Muscle layer of colon (tissue), 2 donors: ENCODE measurements at regions not wholly inside any gene's neighbourhood (a gene's known extent, or its start where the extent isn't known, plus 50 kb on each side); places are given as distances from the start of the nearest gene placed in this dataset.
"Not testable (repeated sequence)": the region's sequence is repeated elsewhere in the genome, so short reads cannot be mapped to it uniquely, and the experiment has no call there.

ENCODE experiments used
- H3K27ac ChIP-seq: one replicate; pipeline ENCODE4 v1.7.0; 2013; ENCODE audit warnings: low read depth, mild to moderate bottlenecking, low read length, moderate library complexity
- H3K27me3 ChIP-seq, 2 donors: one replicate each; pipeline ENCODE4 v1.7.0; 2013; ENCODE audit warnings: low read length in 2 of 2, mild to moderate bottlenecking in 2 of 2; ENCODE audit not compliant: insufficient read depth in 2 of 2, control insufficient read depth in 1 of 2
- H3K36me3 ChIP-seq: one replicate; pipeline ENCODE4 v1.7.0; 2013; ENCODE audit warnings: mild to moderate bottlenecking, low read length; ENCODE audit not compliant: insufficient read depth
- H3K4me1 ChIP-seq: one replicate; pipeline ENCODE4 v1.7.0; 2013; ENCODE audit warnings: mild to moderate bottlenecking, low read length; ENCODE audit not compliant: insufficient read depth
- H3K4me3 ChIP-seq, 2 donors: one replicate each; pipeline ENCODE4 v1.7.0; 2013; ENCODE audit warnings: low read length in 2 of 2, low read depth in 1 of 2, mild to moderate bottlenecking in 1 of 2, moderate library complexity in 1 of 2
- H3K9ac ChIP-seq: one replicate; pipeline ENCODE4 v1.7.0; 2013; ENCODE audit warnings: low read length
- H3K9me3 ChIP-seq: one replicate; pipeline ENCODE4 v1.7.0; 2013; ENCODE audit warnings: mild to moderate bottlenecking, low read length
- donor health status: abdominal sarcoma.
- donor health status: Adenocarcinoma of cecum.

DNA sequence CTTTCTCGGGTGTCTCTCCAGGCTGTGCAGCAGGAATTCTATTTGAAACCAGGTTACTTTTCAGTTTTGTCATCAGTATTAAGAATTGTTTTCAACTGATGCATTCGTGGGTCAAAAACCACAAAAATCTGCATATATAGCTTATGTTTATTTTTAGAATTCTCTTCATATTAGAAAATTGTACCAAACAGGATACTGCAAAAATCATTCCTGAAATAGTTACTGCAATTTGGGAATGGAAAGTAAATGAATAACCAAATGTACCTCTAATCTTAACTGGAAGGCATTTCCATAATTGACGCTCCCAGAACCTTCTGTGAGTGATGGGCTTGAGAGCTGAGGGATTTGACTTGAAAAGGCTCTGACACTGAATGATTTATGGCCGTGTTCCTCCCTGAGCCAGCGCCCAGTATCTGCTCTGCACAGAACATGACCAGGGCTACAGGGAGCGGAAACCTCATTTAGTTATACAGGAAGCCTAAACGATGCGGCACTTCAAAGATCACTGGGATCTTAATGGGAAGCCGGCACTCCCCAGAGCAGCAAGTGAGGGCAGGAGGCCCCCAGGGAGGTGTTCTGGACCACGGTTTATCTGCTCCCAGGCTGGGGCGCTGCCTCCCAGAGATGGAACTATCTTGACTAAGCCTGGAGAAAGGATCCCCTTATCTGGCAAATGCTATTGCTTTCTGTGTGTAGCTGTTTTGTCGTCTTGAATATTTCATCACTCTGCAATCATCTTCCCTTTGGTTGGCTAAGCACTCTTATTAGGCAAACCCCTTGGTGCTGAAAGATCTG, 446.0 kb downstream of the QKI start:
- Histone ChIP-seq H3K36me3 (no peaks in the 10 kb centered on the region), H3K9ac (no peak overlapping the region), H3K27ac (no peak overlapping the region), H3K27me3 (no peaks in the 10 kb centered on the region), H3K4me3 (no peak overlapping the region), H3K9me3 (no peaks in the 10 kb centered on the region), H3K4me1 (no peaks in the 10 kb centered on the region)

DNA sequence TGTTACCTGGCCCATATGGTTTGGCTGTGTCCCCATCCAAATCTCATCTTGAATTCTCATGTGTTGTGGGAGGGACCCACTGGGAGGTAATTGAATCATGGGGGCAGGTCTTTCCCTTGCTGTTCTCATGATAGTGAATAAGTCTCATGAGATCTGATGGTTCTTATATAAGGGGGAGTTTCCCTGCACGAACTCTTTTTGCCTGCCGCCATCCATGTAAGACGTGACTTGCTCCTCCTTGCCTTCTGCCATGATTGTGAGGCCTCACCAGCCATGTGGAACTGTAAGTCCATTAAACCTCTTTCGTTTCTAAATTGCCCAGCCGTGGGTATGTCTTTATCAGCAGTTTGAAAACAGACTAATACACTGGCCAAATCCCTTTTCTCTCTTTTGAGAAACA, 444.4 kb downstream of the QKI start:
- not testable (repeated sequence) for H3K9ac ChIP-seq, H3K27ac ChIP-seq, H3K4me3 ChIP-seq, H3K36me3 ChIP-seq, H3K9me3 ChIP-seq, H3K27me3 ChIP-seq, H3K4me1 ChIP-seq

DNA sequence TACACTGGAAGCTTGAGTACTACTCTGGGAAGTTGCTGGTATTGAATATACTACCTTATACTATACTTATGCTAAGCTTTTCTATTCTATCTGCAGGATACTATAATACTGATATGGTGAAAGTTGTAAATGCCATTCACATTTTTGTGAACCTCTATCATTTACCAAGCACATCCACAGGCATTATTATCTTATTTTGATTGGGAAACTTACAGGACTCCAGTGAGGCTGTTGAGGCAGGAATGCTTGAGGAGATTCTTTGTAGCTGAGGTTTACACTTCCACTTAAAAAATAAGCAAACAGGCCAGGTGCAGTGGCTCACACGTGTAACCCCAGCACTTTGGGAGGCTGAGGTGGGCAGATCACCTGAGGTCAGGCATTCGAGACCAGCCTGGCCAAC, 442.9 kb downstream of the QKI start:
- no peak overlapping the region for H3K9ac ChIP-seq
- H3K4me3 ChIP-seq = no peak overlapping the region
- no peaks in the 10 kb centered on the region for H3K27me3 ChIP-seq
- no peak overlapping the region for H3K27ac ChIP-seq
- H3K36me3 ChIP-seq = no peaks in the 10 kb centered on the region
- no peaks in the 10 kb centered on the region for H3K9me3 ChIP-seq
- H3K4me1 ChIP-seq = no peaks in the 10 kb centered on the region

DNA sequence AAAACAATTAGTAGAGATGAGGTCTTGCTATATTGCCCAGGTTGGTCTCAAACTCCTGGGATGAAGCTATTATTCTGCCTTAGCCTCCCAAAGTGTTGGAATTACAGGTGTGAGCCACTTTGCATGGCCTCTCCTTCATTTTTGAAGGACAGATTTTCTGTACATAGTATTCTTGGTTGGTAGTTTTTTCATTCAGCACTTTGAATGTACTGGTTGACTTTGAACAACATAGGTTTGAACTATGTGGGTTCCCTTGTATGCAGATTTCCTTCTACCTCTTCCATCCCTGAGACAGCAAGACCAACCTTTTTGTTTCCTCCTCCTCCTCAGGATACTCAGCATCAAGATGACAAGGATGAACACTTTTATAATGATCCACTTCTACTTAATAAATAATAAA, 436.4 kb downstream of the QKI start:
- H3K27me3 ChIP-seq = no peaks in the 10 kb centered on the region
- no peak overlapping the region for H3K27ac ChIP-seq
- no peak overlapping the region for H3K4me3 ChIP-seq
- H3K4me1 ChIP-seq = no peaks in the 10 kb centered on the region
- H3K9ac ChIP-seq = no peak overlapping the region
- H3K36me3 ChIP-seq = no peaks in the 10 kb centered on the region
- H3K9me3 ChIP-seq = peaks cover 6% of the 10 kb centered on the region

DNA sequence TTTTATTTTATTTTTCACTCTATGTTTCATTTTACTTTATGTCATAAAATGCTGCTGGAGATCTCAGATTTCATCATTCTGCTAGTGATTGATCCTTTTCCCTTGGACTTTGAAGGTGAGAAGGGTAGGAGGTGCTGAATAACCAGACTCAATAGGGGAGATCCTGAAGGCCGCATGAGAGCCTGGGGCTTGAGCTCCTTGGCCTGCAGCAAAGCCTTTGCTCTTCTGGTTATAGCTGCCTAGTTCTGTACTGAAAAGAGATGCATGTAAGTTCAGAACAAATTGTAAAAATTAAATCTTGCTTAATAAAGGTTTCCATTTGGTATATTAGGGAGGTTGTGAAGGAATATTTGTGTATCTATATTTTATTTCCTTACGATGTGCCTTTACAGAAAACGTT, 430.2 kb downstream of the QKI start:
- H3K27me3 ChIP-seq = no peaks in the 10 kb centered on the region
- H3K27ac ChIP-seq = no peak overlapping the region
- no peak overlapping the region for H3K4me3 ChIP-seq
- H3K4me1 ChIP-seq = no peaks in the 10 kb centered on the region
- no peaks in the 10 kb centered on the region for H3K9me3 ChIP-seq
- H3K9ac ChIP-seq = no peak overlapping the region
- H3K36me3 ChIP-seq = no peaks in the 10 kb centered on the region

DNA sequence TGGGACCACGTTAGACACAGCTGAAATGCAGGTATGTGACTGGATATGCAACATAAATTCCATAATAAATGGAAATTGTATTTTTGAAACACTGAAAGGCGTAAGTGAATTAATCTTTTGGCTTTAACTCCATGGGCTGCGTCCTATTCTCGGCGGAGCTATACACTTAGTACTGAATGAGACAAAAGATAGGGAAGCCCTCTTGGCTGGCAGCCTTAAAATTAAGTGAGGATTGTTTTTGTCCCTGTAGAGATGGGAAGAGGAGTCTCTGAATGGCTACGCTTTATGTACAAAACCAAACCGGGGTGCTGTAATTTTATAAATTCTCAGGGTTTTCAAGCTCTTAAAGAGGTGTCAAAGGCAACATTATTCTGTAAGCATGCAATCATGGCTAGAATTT, 429.8 kb downstream of the QKI start:
- Histone ChIP-seq H3K4me3 (no peak overlapping the region), H3K4me1 (no peaks in the 10 kb centered on the region), H3K9ac (no peak overlapping the region), H3K9me3 (no peaks in the 10 kb centered on the region), H3K27me3 (no peaks in the 10 kb centered on the region), H3K36me3 (no peaks in the 10 kb centered on the region), H3K27ac (no peak overlapping the region)

DNA sequence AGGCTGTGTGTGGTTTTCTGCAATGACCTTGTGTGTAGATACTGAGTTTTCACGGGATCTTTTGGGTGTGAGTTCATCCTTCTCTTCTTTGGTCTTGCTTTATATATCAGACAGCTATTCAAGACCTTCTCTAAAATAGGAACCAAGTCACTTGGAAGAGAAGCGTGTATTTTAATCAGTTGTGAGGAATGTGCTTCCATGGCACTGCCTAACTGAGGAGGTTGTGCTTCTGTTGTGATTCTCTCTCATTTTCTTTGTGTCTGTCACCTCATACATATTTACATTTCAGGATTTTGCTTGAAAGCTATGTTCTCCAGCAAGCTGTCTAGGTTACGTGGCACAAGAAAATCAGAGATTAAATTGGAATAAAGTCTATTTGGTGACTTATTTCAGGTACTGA, 428.7 kb downstream of the QKI start:
- H3K9ac ChIP-seq = no peak overlapping the region
- H3K4me1 ChIP-seq = peaks cover 3% of the 10 kb centered on the region
- no peak overlapping the region for H3K4me3 ChIP-seq
- no peak overlapping the region for H3K27ac ChIP-seq
- no peaks in the 10 kb centered on the region for H3K27me3 ChIP-seq
- H3K9me3 ChIP-seq = no peaks in the 10 kb centered on the region
- no peaks in the 10 kb centered on the region for H3K36me3 ChIP-seq

DNA sequence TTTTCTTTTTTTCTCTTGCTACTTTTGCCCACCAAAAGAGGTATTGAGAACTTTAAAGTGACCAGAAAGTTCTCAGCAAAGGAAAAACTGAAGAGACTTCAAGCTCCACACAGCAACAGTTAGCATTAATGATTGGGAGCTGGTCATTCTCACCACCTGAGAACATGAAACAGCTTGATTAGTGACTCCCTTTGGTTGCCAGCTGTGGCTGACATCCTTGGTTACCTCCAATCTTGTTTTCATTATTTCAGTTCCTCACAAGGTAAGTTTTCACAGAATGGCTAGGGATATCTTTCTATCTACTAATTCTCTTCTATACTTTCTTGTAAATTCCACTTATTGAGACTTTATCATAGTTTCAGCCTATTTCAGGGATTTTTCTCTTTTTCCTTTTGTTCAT, 427.9 kb downstream of the QKI start:
- no peaks in the 10 kb centered on the region for H3K27me3 ChIP-seq
- no peaks in the 10 kb centered on the region for H3K9me3 ChIP-seq
- no peak overlapping the region for H3K27ac ChIP-seq
- no peaks in the 10 kb centered on the region for H3K36me3 ChIP-seq
- H3K4me3 ChIP-seq = no peak overlapping the region
- peaks cover 11% of the 10 kb centered on the region for H3K4me1 ChIP-seq
- no peak overlapping the region for H3K9ac ChIP-seq

DNA sequence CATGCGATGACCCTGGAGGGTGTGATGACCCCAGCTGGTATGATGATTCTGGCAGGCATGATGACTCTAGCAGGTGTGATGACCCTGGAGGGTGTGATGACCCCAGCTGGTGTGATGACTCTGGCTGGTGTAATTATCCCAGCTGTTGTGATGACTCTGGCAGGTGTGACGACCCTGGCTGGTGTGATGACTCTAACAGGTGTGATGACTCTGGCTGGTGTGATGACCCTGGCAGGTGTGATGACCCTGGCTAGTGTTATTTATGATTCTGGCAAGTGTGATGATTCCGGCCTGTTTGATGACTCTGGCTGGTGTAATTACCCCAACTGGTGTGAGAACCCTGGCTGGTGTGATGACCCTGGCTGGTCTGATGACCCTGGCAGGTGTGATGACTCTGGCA, 427.2 kb downstream of the QKI start:
- peaks cover 12% of the 10 kb centered on the region for H3K4me1 ChIP-seq
- H3K27me3 ChIP-seq = no peaks in the 10 kb centered on the region
- H3K9me3 ChIP-seq = no peaks in the 10 kb centered on the region
- no peak overlapping the region for H3K27ac ChIP-seq
- no peak overlapping the region for H3K9ac ChIP-seq
- H3K36me3 ChIP-seq = no peaks in the 10 kb centered on the region
- no peak overlapping the region for H3K4me3 ChIP-seq

DNA sequence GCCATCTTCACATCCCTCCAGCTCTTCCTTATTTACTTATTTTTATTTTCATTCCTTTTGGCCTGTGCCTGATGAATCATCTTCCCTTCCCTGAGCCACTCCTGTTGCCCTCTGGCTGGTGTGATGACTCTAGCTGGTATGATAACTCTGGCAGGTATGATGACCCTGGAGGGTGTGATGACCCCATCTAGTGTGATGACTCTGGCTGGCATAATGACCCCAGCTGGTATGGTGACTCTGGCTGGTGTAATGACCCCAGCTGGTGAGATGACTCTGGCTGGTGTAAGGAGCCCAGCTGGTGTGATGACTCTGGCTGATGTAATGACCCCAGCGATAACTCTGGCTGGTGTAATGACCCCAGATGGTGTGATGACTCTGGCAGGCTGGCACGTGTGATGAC, 426.8 kb downstream of the QKI start:
- Histone ChIP-seq H3K9ac (no peak overlapping the region), H3K27me3 (no peaks in the 10 kb centered on the region), H3K4me1 (peaks cover 12% of the 10 kb centered on the region), H3K4me3 (no peak overlapping the region), H3K27ac (no peak overlapping the region), H3K36me3 (no peaks in the 10 kb centered on the region), H3K9me3 (no peaks in the 10 kb centered on the region)

DNA sequence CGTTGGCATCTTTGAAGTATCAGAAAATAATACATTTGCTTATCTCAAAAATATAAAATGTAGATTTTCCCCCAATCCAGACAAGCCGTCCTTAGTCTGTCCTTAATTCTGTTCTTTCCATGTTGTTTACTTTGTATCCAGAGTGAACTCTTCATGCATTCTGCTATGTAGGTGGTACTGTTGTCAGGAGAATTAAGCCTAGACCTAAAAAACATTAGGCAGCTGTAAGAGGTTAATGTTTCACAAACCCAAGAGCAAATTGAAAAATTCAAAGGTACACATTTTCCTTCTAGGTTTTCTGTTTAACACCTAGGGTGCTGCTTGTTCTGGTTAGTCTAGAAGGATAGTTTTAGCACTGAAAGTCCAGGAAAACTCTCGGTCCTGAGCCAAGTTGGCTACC, 426.4 kb downstream of the QKI start:
- H3K27me3 ChIP-seq = no peaks in the 10 kb centered on the region

DNA sequence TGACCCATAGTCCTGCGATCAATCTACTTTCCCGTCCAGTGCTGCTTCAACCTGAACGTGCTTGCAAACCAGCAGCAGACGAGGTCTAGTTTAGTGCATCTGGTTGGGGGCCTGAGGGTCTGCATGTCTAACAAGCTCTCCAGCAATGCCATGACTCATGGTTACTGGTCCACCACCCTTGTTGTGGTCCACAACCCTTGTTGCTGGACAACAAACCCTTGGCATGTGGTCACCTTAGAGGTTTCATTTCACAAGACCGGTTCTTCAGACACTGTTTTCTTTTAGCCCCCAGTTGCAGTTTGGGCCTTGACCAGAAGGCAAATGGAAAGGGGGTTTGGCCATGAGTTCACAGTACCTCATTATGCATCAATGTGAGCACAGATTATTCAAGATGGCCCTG, 424.8 kb downstream of the QKI start:
- Histone ChIP-seq H3K4me3 (no peak overlapping the region), H3K27me3 (no peaks in the 10 kb centered on the region), H3K4me1 (peaks cover 12% of the 10 kb centered on the region), H3K27ac (no peak overlapping the region), H3K36me3 (no peaks in the 10 kb centered on the region), H3K9ac (no peak overlapping the region), H3K9me3 (no peaks in the 10 kb centered on the region)

More for the DNA sequence above, 426.4 kb downstream of the QKI start:
- Histone ChIP-seq H3K4me3 (no peak overlapping the region), H3K27ac (no peak overlapping the region), H3K9ac (no peak overlapping the region), H3K36me3 (no peaks in the 10 kb centered on the region), H3K4me1 (peaks cover 12% of the 10 kb centered on the region), H3K9me3 (no peaks in the 10 kb centered on the region)
